ENCODE measurements at regions not wholly inside any gene's neighbourhood (a gene's known extent, or its start where the extent isn't known, plus 50 kb on each side); places are given as distances from the start of the nearest gene placed in this dataset.

GRCh38 chr2:133829450-133830020, 261.3 kb upstream of the NCKAP5 start:
- no peak for ATAC-seq
- DNase-seq (ENCODE audit: low read depth, low spot score) = no peak
- no peak overlapping the region for H3K9ac ChIP-seq (ENCODE audit: low read length)
- H3K4me2 ChIP-seq (ENCODE audit: low read length) = no peak overlapping the region
- H4K20me1 ChIP-seq (ENCODE audit: insufficient read depth) = no peaks in the 10 kb centered on the region
- no peak overlapping the region for H3K27ac ChIP-seq (ENCODE audit: low read depth, low read length)
- H3K4me1 ChIP-seq (ENCODE audit: control insufficient read depth in 1 of 2, insufficient read depth in 2 of 2, low read length in 2 of 2) = no peaks in the 10 kb centered on the region
- ChIA-PET RAD21 (ENCODE audit: low non-redundant PET in 1 of 2, low total read pairs in 2 of 2, uncharacterized antibody in 2 of 2, unreplicated experiment in 2 of 2) (no interaction called here), CTCF (interaction anchor here (1.3 kb wide), 1 partner anchor 15 kb away, joined by 4 read pairs; no protein-coding TSS in a partner anchor), POLR2A (no interaction called here)
- no peaks in the 10 kb centered on the region for H3K27me3 ChIP-seq (ENCODE audit: insufficient read depth, low read length)
- TF ChIP-seq SIN3A (IDR thresholded peaks at IDR 0.05; ENCODE audit: low read depth) (no peak), YY1 (IDR thresholded peaks at IDR 0.05; ENCODE audit: extremely low read depth, insufficient replicate concordance, low read depth, low read length) (no peak)
- intact Hi-C loops (cut with micrococcal nuclease) = no loop called here
- no peak overlapping the region for H3K4me3 ChIP-seq (replicated peaks in 1 of 2; ENCODE audit: low read depth in 1 of 2, low read length in 2 of 2)
- H3K79me2 ChIP-seq (ENCODE audit: insufficient read depth, low read length) = no peaks in the 10 kb centered on the region
- H3K9me3 ChIP-seq (ENCODE audit: control insufficient read depth in 1 of 2, insufficient read depth in 1 of 2, low read depth in 1 of 2, low read length in 2 of 2) = no peaks in the 10 kb centered on the region
- no peak overlapping the region for H2AFZ ChIP-seq (ENCODE audit: low read depth, low read length, poor library complexity, severe bottlenecking)
- H3K9me2 ChIP-seq (ENCODE audit: insufficient read depth) = no peaks in the 10 kb centered on the region
- H3K36me3 ChIP-seq (ENCODE audit: control insufficient read depth in 1 of 2, insufficient read depth in 2 of 2, low read length in 2 of 2) = no peaks in the 10 kb centered on the region
- no TSS peak for BruUV-seq (replicated peaks)

GRCh38 chr2:133833746-133834145, 265.5 kb upstream of the NCKAP5 start:
- Histone ChIP-seq H4K20me1 (ENCODE audit: insufficient read depth) (no peaks in the 10 kb centered on the region), H3K4me2 (ENCODE audit: low read length) (no peak overlapping the region), H3K9ac (ENCODE audit: low read length) (no peak overlapping the region), H3K4me1 (ENCODE audit: control insufficient read depth in 1 of 2, insufficient read depth in 2 of 2, low read length in 2 of 2) (peaks cover 0 to 4% of the 10 kb centered on the region in 2 experiments; a peak in 1 of 4 replicates), H3K36me3 (ENCODE audit: control insufficient read depth in 1 of 2, insufficient read depth in 2 of 2, low read length in 2 of 2) (no peaks in the 10 kb centered on the region), H3K27me3 (ENCODE audit: insufficient read depth, low read length) (no peaks in the 10 kb centered on the region), H2AFZ (ENCODE audit: low read depth, low read length, poor library complexity, severe bottlenecking) (no peak overlapping the region), H3K9me3 (ENCODE audit: control insufficient read depth in 1 of 2, insufficient read depth in 1 of 2, low read depth in 1 of 2, low read length in 2 of 2) (no peaks in the 10 kb centered on the region), H3K4me3 (replicated peaks in 1 of 2; ENCODE audit: low read depth in 1 of 2, low read length in 2 of 2) (no peak overlapping the region), H3K9me2 (ENCODE audit: insufficient read depth) (no peaks in the 10 kb centered on the region), H3K27ac (ENCODE audit: low read depth, low read length) (no peak overlapping the region), H3K79me2 (ENCODE audit: insufficient read depth, low read length) (no peaks in the 10 kb centered on the region)
- no TSS peak for BruUV-seq (replicated peaks)
- ATAC-seq (no peak), DNase-seq (ENCODE audit: low read depth, low spot score) (no peak)
- TF ChIP-seq SIN3A (IDR thresholded peaks at IDR 0.05; ENCODE audit: low read depth) = no peak
- TF ChIP-seq CEBPB (IDR thresholded peaks at IDR 0.05; ENCODE audit: low read depth) = no peak
- TF ChIP-seq SRF (IDR thresholded peaks at IDR 0.05; ENCODE audit: low read depth) = no peak
- TF ChIP-seq EGR1 (IDR thresholded peaks at IDR 0.05; ENCODE audit: low read depth) = no peak
- TF ChIP-seq MAX (IDR thresholded peaks at IDR 0.05) = no peak
- TF ChIP-seq YY1 (IDR thresholded peaks at IDR 0.05; ENCODE audit: extremely low read depth, insufficient replicate concordance, low read depth, low read length) = no peak
- no peak for TF ChIP-seq REST (IDR thresholded peaks at IDR 0.05; ENCODE audit: low read depth)
- no peak for TF ChIP-seq FOSL1 (IDR thresholded peaks at IDR 0.05; ENCODE audit: low read depth)
- TF ChIP-seq RAD21 (IDR thresholded peaks at IDR 0.05; ENCODE audit: low read depth) = no peak
- TF ChIP-seq ZNF274 (IDR thresholded peaks at IDR 0.05; ENCODE audit: low read depth, low read length) = no peak
- TF ChIP-seq JUND (IDR thresholded peaks at IDR 0.05) = no peak
- intact Hi-C loops (cut with micrococcal nuclease) = no loop called here
- RAD21 ChIA-PET (ENCODE audit: low non-redundant PET in 1 of 2, low total read pairs in 2 of 2, uncharacterized antibody in 2 of 2, unreplicated experiment in 2 of 2) = no interaction called here
- CTCF ChIA-PET = interaction anchor here (2.9 kb wide), 1 partner anchor 11 kb away, joined by 15 read pairs; no protein-coding TSS in a partner anchor
- POLR2A ChIA-PET = no interaction called here
